COLO668 (cell line): ENCODE measurements at regions not wholly inside any gene's neighbourhood (a gene's known extent, or its start where the extent isn't known, plus 50 kb on each side); places are given as distances from the start of the nearest gene placed in this dataset.

ENCODE experiments used
- DNase-seq: peaks from one replicate; lab custom pipeline; 2025; ENCODE audit not compliant: unreplicated experiment; lab: John Stamatoyannopoulos, UW

- no peak for DNase-seq
These were observed 97.4 kb upstream of the HSF2 start for GRCh38 chr6:122302067-122302466.

DNA sequence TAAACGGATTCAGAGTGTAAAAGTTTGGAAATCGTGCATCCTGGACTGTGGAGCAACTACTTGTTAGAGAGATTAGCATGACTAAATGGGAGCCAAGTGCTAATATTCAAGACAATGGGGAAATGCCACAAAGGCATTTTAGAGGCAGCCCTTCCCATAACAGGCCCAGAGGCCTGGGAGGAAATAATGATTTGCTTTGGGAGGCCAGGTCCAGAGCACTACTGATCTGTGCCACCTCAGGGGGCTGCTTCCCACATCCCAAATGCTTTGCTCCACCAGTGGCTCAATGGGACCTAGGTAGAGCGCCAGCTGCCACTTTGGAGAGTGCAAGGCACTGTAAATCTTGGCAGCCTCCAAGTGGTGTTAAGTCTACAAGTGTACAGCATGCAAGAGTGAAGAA is 91.9 kb upstream of the HSF2 start:
- DNase-seq = no peak

DNA sequence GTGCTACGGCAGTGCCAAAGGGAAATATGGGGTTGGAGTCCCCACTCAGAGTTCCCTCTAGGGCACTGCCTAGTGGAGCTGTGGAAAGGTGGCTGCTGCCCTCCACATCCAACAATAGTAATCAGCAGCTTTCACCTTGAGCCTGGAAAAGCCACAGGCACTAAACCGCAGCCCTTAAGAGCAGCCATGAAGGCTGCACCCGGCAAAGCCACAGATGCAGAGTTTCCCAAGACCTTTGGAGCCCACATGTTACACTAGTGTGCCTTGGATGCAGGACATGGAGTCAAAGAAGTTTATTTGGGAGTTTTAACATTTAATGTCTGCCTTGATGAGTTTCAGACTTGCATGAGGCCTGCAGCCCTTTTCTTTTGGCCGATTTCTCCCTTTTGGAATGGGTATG is 91.4 kb upstream of the HSF2 start:
- no peak for DNase-seq

DNA sequence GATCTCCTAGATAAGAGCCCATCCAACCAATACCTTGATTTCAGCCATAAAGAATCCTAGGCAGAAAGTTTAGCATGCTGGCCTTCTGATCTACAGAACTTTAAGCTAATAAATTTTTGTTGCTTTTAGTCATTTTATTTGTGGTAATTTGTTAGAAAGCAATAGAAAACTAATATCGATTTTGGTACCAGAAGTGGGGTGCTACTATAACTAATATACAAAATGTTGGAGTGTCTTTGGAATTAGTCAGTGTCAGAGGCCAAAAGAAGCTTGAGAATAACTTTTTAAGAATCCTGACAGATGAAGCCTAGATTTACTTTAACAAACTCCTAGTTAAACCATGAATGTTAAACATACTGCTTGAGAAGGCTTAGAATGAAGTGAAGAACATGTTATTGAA is 83.6 kb upstream of the HSF2 start:
- DNase-seq = no peak

DNA sequence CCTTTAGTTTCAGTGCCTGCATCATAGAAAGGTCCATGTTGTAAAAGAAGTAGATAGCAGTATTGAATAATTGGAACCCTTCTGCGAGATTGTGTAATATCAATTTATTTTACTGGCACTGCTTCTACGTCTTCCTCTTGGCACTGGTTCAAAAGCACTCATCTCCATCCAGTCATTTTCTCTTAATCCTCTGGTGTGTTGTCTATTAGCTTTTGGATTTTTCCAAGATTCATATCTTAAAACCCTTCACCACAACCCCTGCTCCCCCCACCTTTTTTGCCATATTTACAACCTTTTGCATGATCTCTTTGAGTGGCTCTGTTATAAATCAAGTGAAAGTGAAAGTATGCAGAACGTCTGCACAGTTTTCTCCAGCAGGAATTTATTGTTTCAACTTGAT is 76.6 kb upstream of the HSF2 start:
- no peak for DNase-seq

DNA sequence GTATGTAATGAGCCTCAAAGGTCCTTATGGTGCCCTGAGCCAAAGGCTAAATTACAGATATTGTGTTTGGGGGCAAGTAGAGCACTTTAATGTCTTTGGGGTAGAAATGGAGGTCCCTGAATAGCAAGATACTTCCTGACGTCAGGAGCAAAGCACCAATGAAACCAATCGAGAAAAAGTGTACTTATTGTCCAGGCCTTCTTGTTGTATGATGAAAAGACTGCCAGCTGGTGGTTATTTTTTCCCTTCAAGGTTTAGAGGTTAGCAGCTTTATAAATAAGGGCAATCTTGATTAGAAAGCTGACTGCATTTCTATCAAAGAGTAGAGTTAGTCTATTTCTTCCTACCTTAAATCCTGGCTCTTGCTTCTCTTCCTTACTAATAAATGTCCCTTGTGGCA is 76.1 kb upstream of the HSF2 start:
- no peak for DNase-seq

- DNase-seq = no peak
These were observed 69.1 kb upstream of the HSF2 start for GRCh38 chr6:122330315-122330714.

- no peak for DNase-seq
These were observed 61.8 kb upstream of the HSF2 start for GRCh38 chr6:122337645-122338044.

DNA sequence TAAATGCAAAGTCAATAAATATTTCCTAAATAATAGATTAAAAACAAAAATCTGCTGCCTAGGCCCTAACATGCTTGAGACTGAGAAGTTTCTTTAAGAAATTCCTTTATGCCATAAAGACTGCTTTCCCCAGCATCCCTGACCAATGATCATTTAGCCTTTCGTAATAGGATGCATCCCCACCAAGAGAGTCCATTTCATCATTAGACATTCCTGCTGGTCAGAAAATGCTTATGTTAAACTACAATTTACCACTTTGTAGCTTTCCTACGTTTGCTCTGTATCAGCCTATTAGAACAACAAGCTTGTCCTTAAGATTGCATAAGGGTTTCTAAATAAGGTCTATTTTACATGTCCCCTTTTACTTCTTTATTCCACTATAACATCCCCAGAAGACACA is 59.8 kb upstream of the HSF2 start:
- no peak for DNase-seq

DNA sequence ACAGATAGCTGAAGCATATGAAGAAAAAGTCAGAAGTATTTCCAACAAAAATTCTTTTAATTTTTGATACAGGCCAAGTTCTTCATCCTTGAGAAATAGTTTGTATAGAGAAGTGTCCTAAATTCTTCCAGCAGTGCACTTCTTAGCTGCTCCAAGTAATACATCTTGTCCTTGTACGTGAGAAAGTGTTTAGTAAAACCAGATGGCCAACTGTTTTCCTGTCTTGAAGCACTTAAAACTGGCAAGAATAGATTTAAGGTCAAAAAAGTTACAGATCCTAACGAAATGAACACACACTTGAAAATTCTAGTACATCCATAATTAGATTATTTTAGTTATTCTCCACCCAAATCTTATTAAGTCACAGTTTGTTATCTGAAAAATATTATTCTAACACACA is 52.2 kb upstream of the HSF2 start:
- DNase-seq = no peak

GRCh38 chr6:122347751-122348150 is 51.7 kb upstream of the HSF2 start:
- DNase-seq = no peak
